GM18909 (cell line): ENCODE measurements at regions not wholly inside any gene's neighbourhood (a gene's known extent, or its start where the extent isn't known, plus 50 kb on each side); places are given as distances from the start of the nearest gene placed in this dataset.

Experiments used
- ATAC-seq: cut with Tn5 transposase; IDR thresholded peaks from one replicate; pipeline ENCODE4 v1.9.1; 2021; ENCODE audit warnings: mild to moderate bottlenecking; ENCODE audit not compliant: unreplicated experiment, poor library complexity

GRCh38 chr2:76378140-76378539 is 667.4 kb upstream of the GCFC2 start:
- no peak for ATAC-seq

- no peak for ATAC-seq
These were observed 630.7 kb upstream of the GCFC2 start for GRCh38 chr2:76341439-76341838.

GRCh38 chr2:76332871-76333270 is 622.2 kb upstream of the GCFC2 start:
- no peak for ATAC-seq

- no peak for ATAC-seq
These were observed 620.1 kb upstream of the GCFC2 start for GRCh38 chr2:76330865-76331264.

- ATAC-seq = no peak
These were observed 615.9 kb upstream of the GCFC2 start for GRCh38 chr2:76326636-76327035.

- no peak for ATAC-seq
These were observed 612.7 kb upstream of the GCFC2 start for GRCh38 chr2:76323381-76323780.

GRCh38 chr2:76320716-76321115 is 610.0 kb upstream of the GCFC2 start:
- no peak for ATAC-seq

GRCh38 chr2:76318848-76319360 is 608.2 kb upstream of the GCFC2 start:
- ATAC-seq = no peak

- ATAC-seq = no peak
These were observed 606.0 kb upstream of the GCFC2 start for GRCh38 chr2:76316691-76317090.

- ATAC-seq = no peak
These were observed 603.7 kb upstream of the GCFC2 start for GRCh38 chr2:76314271-76315020.

- no peak for ATAC-seq
These were observed 601.5 kb upstream of the GCFC2 start for GRCh38 chr2:76312236-76312635.

- ATAC-seq = no peak
These were observed 601.0 kb upstream of the GCFC2 start for GRCh38 chr2:76311728-76312127.

- no peak for ATAC-seq
These were observed 600.3 kb upstream of the GCFC2 start for GRCh38 chr2:76310894-76311633.

GRCh38 chr2:76307495-76307894 is 596.8 kb upstream of the GCFC2 start:
- no peak for ATAC-seq

- ATAC-seq = no peak
These were observed 587.3 kb upstream of the GCFC2 start for GRCh38 chr2:76298041-76298440.

- ATAC-seq = no peak
These were observed 585.7 kb upstream of the GCFC2 start for GRCh38 chr2:76296438-76296837.

GRCh38 chr2:76295762-76296161 is 585.0 kb upstream of the GCFC2 start:
- no peak for ATAC-seq

- no peak for ATAC-seq
These were observed 577.9 kb upstream of the GCFC2 start for GRCh38 chr2:76288598-76288997.

GRCh38 chr2:76288146-76288545 is 577.4 kb upstream of the GCFC2 start:
- ATAC-seq = no peak

GRCh38 chr2:76283350-76283749 is 572.6 kb upstream of the GCFC2 start:
- no peak for ATAC-seq

GRCh38 chr2:76281156-76281841 is 570.6 kb upstream of the GCFC2 start:
- no peak for ATAC-seq
